GM12878 (cell line): ENCODE measurements at regions not wholly inside any gene's neighbourhood (a gene's known extent, or its start where the extent isn't known, plus 50 kb on each side); places are given as distances from the start of the nearest gene placed in this dataset.

ENCODE experiments used
- ATAC-seq: fragments of 200-7000 bp; cut with Tn5 transposase; 3 replicates; pipeline ENCODE4 v1.9.1; 2020; ENCODE audit warnings: mild to moderate bottlenecking, moderate library complexity
- BruUV-seq: library from RNA; stranded (reverse); fragments of 400-500 nt; replicated peaks from 2 replicates; lab custom pipeline; 2021; lab: Mats Ljungman, UMichigan
- CTCF ChIA-PET: fragments of 300-600 bp; sonication (Branson Sonifier 250); formaldehyde crosslinking; extraction: SDS; loops from one replicate; lab custom pipeline; 2021; ENCODE audit warnings: inconsistent platforms; lab: Yijun Ruan, JAX
- POLR2A ChIA-PET: fragments of 350-600 bp; formaldehyde crosslinking; extraction: SDS; loops from one replicate; lab custom pipeline; 2021; ENCODE audit warnings: inconsistent platforms; lab: Charles Lee
- RAD21 ChIA-PET: fragments of 300-600 bp; sonication (Branson Sonifier 250); formaldehyde crosslinking; loops from one replicate; lab custom pipeline; 2023; ENCODE audit warnings: antibody characterized with exemption; ENCODE audit not compliant: unreplicated experiment; lab: Charles Lee
- SMC1A ChIA-PET: fragments of 300-600 bp; sonication (Branson Sonifier 250); formaldehyde crosslinking; loops from one replicate; lab custom pipeline; 2023; ENCODE audit not compliant: unreplicated experiment, uncharacterized antibody; lab: Charles Lee
- DNase-seq: peaks from one replicate; pipeline ENCODE4 v3.0.0-alpha.2; 2011; ENCODE audit warnings: low read depth, low spot score
- FAIRE-seq: peaks from 3 replicates; lab custom pipeline; 2011; peaks lifted over from hg19 to GRCh38; lab: Jason Lieb, UNC
- H2AFZ ChIP-seq: 2 replicates; pipeline ENCODE4 v1.6.0; 2011; ENCODE audit warnings: low read depth, low read length, control low read depth; ENCODE audit not compliant: control insufficient read depth
- H3K27ac ChIP-seq: 2 replicates; pipeline ENCODE4 v1.5.1; 2011; ENCODE audit warnings: control low read depth; ENCODE audit not compliant: control insufficient read depth, insufficient read depth
- H3K27me3 ChIP-seq, 2 experiments: replicated peaks in 1 of 2; 2 replicates each; pipeline versions ENCODE4 v1.6.0 to v1.6.1; 2011; ENCODE audit warnings: low read length in 1 of 2; ENCODE audit not compliant: control insufficient read depth in 2 of 2, insufficient read depth in 2 of 2
- H3K36me3 ChIP-seq, 2 experiments: 2 replicates each; pipeline ENCODE4 v1.5.1; 2011; ENCODE audit warnings: low read length in 1 of 2; ENCODE audit not compliant: control insufficient read depth in 2 of 2, insufficient read depth in 2 of 2
- H3K4me1 ChIP-seq: 2 replicates; pipeline ENCODE4 v1.6.1; 2011; ENCODE audit warnings: mild to moderate bottlenecking, low read length, moderate library complexity, mixed read lengths; ENCODE audit not compliant: control insufficient read depth, insufficient read depth
- H3K4me2 ChIP-seq: 2 replicates; pipeline ENCODE4 v1.6.0; 2011; ENCODE audit warnings: control low read depth; ENCODE audit not compliant: control insufficient read depth, insufficient read depth
- H3K4me3 ChIP-seq: fragments of 200-600 bp; sonication (generic); 2 replicates; pipeline ENCODE4 v1.5.1; 2016
- H3K79me2 ChIP-seq: 2 replicates; pipeline ENCODE4 v1.6.0; 2011; ENCODE audit warnings: low read length; ENCODE audit not compliant: control insufficient read depth, insufficient read depth
- H3K9ac ChIP-seq: 2 replicates; pipeline ENCODE4 v1.8.0; 2011; ENCODE audit warnings: low read length, control low read depth, mixed read lengths; ENCODE audit not compliant: control insufficient read depth, insufficient read depth
- H3K9me3 ChIP-seq: replicated peaks from 3 replicates; pipeline ENCODE4 v1.5.1; 2011; ENCODE audit warnings: mild to moderate bottlenecking, low read length; ENCODE audit not compliant: control insufficient read depth, insufficient read depth
- H4K20me1 ChIP-seq: 2 replicates; pipeline ENCODE4 v1.6.0; 2011; ENCODE audit not compliant: control insufficient read depth, insufficient read depth
- CBFB ChIP-seq: IDR thresholded peaks from 2 replicates; pipeline ENCODE4 v1.6.1; 2016; ENCODE audit warnings: antibody characterized with exemption, low read depth
- EP300 ChIP-seq, 2 experiments: fragments of 150-350 bp in 1 of 2; IDR thresholded peaks; 2 replicates each; pipeline ENCODE4 v1.6.1; 2011 to 2012; ENCODE audit warnings: low read depth in 2 of 2, low read length in 2 of 2, borderline replicate concordance in 1 of 2, improper control_type of control experiment in 1 of 2, inconsistent platforms in 1 of 2; ENCODE audit not compliant: control insufficient read depth in 1 of 2
- JUND ChIP-seq: IDR thresholded peaks from 2 replicates; pipeline ENCODE4 v1.6.1; 2012; ENCODE audit warnings: low read depth, mild to moderate bottlenecking, low read length, improper control_type of control experiment, moderate library complexity
- PAX5 ChIP-seq: IDR thresholded peaks from 2 replicates; pipeline ENCODE4 v1.6.1; 2011; ENCODE audit warnings: low read depth, low read length, borderline replicate concordance
- PAX8 ChIP-seq: fragments of 450-650 bp; IDR thresholded peaks from 2 replicates; pipeline ENCODE4 v1.6.1; 2017; ENCODE audit warnings: mild to moderate bottlenecking, moderate library complexity
- SP1 ChIP-seq: IDR thresholded peaks from one replicate; pipeline ENCODE4 v1.6.1; 2011; ENCODE audit warnings: low read depth, low read length
- STAT3 ChIP-seq: IDR thresholded peaks from 2 replicates; pipeline ENCODE4 v1.6.1; 2011; ENCODE audit warnings: low read depth, low read length, improper control_type of control experiment
- TCF7 ChIP-seq: IDR thresholded peaks from 2 replicates; pipeline ENCODE4 v1.6.1; 2014; ENCODE audit warnings: antibody characterized with exemption, borderline replicate concordance
- ZBED1 ChIP-seq: IDR thresholded peaks from 2 replicates; pipeline ENCODE4 v1.6.1; 2016; ENCODE audit warnings: borderline replicate concordance
- WGBS: methylation state at CpG from one replicate; pipeline ENCODE4 v1.1.6; 2016; ENCODE audit warnings: low lambda C conversion rate; ENCODE audit not compliant: insufficient replicate concordance, insufficient coverage; ENCODE audit errors: missing lambda C conversion rate; 5-methylcytosine and 5-hydroxymethylcytosine counted together
- in situ Hi-C: fragments of 300-500 bp; cut with MboI; formaldehyde crosslinking; loops from 9 replicates; pipeline ENCODE4 v1.14.3; 2018; ENCODE audit warnings: mixed read lengths
- intact Hi-C: fragments of 100-400 bp; cut with micrococcal nuclease; formaldehyde crosslinking; loops from one replicate; pipeline ENCODE4 v1.14.2; 2022; ENCODE audit not compliant: unreplicated experiment
- TF ChIP-seq, protein P1 (sequence below), 3 experiments: IDR thresholded peaks in 2 of 3; conservative IDR thresholded peaks in 1 of 3; 2 replicates each; pipeline ENCODE4 v1.5.1; 2011; ENCODE audit warnings: low read depth in 3 of 3, low read length in 3 of 3, mild to moderate bottlenecking in 3 of 3, control low read depth in 2 of 3, moderate library complexity in 2 of 3, inconsistent platforms in 1 of 3, mixed read lengths in 1 of 3; ENCODE audit not compliant: control insufficient read depth in 2 of 3, insufficient read depth in 1 of 3; ENCODE audit errors: extremely low read depth in 1 of 3
- TF ChIP-seq, protein P2 (sequence below): fragments of 450-650 bp; IDR thresholded peaks from 2 replicates; pipeline ENCODE4 v1.6.1; 2018; ENCODE audit warnings: borderline replicate concordance, mild to moderate bottlenecking; ENCODE audit not compliant: partially characterized antibody

GRCh38 chr11:91904792-91905785 is 319.5 kb upstream of the FAT3 start:
- TF ChIP-seq ZBED1 (no peak), PAX8 (no peak), JUND (no peak), STAT3 (no peak), TCF7 (no peak), SP1 (no peak), EP300 (IDR thresholded peaks at IDR 0.05; ENCODE audit: borderline replicate concordance in 1 of 2, control insufficient read depth in 1 of 2, low read depth in 2 of 2, low read length in 2 of 2) (no peak)
- ChIA-PET SMC1A (interaction anchor here (1.2 to 1.9 kb wide), 2 partner anchors 9 to 55 kb away, joined by 3 to 5 read pairs; no protein-coding TSS in a partner anchor), CTCF (no interaction called here), RAD21 (no interaction called here), POLR2A (no interaction called here)
- in situ Hi-C loops, result no loop called here
- H3K4me2 ChIP-seq, result no peak overlapping the region
- H4K20me1 ChIP-seq, result no peaks in the 10 kb centered on the region
- DNase-seq (no peak), ATAC-seq (no peak), FAIRE-seq (no peak)
- 22% methylated on average over 7 of the region's 7 CpGs for WGBS
- no peak overlapping the region for H3K4me3 ChIP-seq
- H3K9me3 ChIP-seq, result no peaks in the 10 kb centered on the region
- intact Hi-C loops, result no loop called here
- H3K27me3 ChIP-seq, result no peaks in the 10 kb centered on the region; a peak in 1 of 4 replicates
- H3K27ac ChIP-seq, result no peak overlapping the region
- no TSS peak for BruUV-seq
- H3K36me3 ChIP-seq, result no peaks in the 10 kb centered on the region
- no peaks in the 10 kb centered on the region for H3K4me1 ChIP-seq
- H3K79me2 ChIP-seq, result no peaks in the 10 kb centered on the region
- H3K9ac ChIP-seq, result no peak overlapping the region
- H2AFZ ChIP-seq, result no peak overlapping the region

GRCh38 chr11:91902312-91902711 is 322.3 kb upstream of the FAT3 start:
- ChIA-PET RAD21 (no interaction called here), SMC1A (interaction anchor here (0.8 kb wide), 1 partner anchor 13 kb away, joined by 3 read pairs; no protein-coding TSS in a partner anchor), POLR2A (no interaction called here), CTCF (no interaction called here)
- no peaks in the 10 kb centered on the region for H3K79me2 ChIP-seq
- no peak for FAIRE-seq
- no TSS peak for BruUV-seq
- H3K9me3 ChIP-seq, result no peaks in the 10 kb centered on the region
- no peaks in the 10 kb centered on the region for H4K20me1 ChIP-seq
- H3K36me3 ChIP-seq, result no peaks in the 10 kb centered on the region
- no peak for ATAC-seq
- no peak overlapping the region for H3K9ac ChIP-seq
- in situ Hi-C loops, result no loop called here
- H3K4me1 ChIP-seq, result no peaks in the 10 kb centered on the region
- no peak for DNase-seq
- 0% methylated on average over 1 of the region's 1 CpG for WGBS
- no peaks in the 10 kb centered on the region for H3K27me3 ChIP-seq
- H3K4me3 ChIP-seq, result no peak overlapping the region
- H3K4me2 ChIP-seq, result no peak overlapping the region
- H3K27ac ChIP-seq, result no peak overlapping the region
- H2AFZ ChIP-seq, result no peak overlapping the region
- intact Hi-C loops, result no loop called here
- TF ChIP-seq CBFB, result no peak
- TF ChIP-seq, protein P1, sequence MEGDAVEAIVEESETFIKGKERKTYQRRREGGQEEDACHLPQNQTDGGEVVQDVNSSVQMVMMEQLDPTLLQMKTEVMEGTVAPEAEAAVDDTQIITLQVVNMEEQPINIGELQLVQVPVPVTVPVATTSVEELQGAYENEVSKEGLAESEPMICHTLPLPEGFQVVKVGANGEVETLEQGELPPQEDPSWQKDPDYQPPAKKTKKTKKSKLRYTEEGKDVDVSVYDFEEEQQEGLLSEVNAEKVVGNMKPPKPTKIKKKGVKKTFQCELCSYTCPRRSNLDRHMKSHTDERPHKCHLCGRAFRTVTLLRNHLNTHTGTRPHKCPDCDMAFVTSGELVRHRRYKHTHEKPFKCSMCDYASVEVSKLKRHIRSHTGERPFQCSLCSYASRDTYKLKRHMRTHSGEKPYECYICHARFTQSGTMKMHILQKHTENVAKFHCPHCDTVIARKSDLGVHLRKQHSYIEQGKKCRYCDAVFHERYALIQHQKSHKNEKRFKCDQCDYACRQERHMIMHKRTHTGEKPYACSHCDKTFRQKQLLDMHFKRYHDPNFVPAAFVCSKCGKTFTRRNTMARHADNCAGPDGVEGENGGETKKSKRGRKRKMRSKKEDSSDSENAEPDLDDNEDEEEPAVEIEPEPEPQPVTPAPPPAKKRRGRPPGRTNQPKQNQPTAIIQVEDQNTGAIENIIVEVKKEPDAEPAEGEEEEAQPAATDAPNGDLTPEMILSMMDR (IDR thresholded peaks at IDR 0.05 in 2 of 3, conservative IDR thresholded peaks at IDR 0.05 in 1 of 3; ENCODE audit: control insufficient read depth in 2 of 3, extremely low read depth in 1 of 3, insufficient read depth in 1 of 3, low read depth in 3 of 3, low read length in 3 of 3), result no peak
- no peak for TF ChIP-seq PAX5
- TF ChIP-seq, protein P2, sequence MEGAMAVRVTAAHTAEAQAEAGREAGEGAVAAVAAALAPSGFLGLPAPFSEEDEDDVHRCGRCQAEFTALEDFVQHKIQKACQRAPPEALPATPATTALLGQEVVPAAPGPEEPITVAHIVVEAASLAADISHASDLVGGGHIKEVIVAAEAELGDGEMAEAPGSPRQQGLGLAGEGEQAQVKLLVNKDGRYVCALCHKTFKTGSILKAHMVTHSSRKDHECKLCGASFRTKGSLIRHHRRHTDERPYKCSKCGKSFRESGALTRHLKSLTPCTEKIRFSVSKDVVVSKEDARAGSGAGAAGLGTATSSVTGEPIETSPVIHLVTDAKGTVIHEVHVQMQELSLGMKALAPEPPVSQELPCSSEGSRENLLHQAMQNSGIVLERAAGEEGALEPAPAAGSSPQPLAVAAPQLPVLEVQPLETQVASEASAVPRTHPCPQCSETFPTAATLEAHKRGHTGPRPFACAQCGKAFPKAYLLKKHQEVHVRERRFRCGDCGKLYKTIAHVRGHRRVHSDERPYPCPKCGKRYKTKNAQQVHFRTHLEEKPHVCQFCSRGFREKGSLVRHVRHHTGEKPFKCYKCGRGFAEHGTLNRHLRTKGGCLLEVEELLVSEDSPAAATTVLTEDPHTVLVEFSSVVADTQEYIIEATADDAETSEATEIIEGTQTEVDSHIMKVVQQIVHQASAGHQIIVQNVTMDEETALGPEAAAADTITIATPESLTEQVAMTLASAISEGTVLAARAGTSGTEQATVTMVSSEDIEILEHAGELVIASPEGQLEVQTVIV, result no peak
